Astrocyte of the cerebellum (primary cell): ENCODE measurements at regions not wholly inside any gene's neighbourhood (a gene's known extent, or its start where the extent isn't known, plus 50 kb on each side); places are given as distances from the start of the nearest gene placed in this dataset.

Experiments used
- DNase-seq: peaks from one replicate; pipeline ENCODE4 v3.0.0-alpha.2; 2011; ENCODE audit warnings: low read depth
- H3K4me3 ChIP-seq: 2 replicates; pipeline ENCODE4 v1.5.1; 2011; ENCODE audit warnings: mild to moderate bottlenecking, low read depth, low read length, moderate library complexity
- in situ Hi-C: cut with HindIII; loops from 2 replicates; pipeline ENCODE4 v1.10.0; 2017; ENCODE audit warnings: low sequenced_read_pairs
- TF ChIP-seq, protein P1 (sequence below): IDR thresholded peaks from 2 replicates; pipeline ENCODE4 v1.5.1; 2012; ENCODE audit warnings: low read length, low read depth, moderate library complexity, mild to moderate bottlenecking; ENCODE audit errors: missing control alignments

DNA sequence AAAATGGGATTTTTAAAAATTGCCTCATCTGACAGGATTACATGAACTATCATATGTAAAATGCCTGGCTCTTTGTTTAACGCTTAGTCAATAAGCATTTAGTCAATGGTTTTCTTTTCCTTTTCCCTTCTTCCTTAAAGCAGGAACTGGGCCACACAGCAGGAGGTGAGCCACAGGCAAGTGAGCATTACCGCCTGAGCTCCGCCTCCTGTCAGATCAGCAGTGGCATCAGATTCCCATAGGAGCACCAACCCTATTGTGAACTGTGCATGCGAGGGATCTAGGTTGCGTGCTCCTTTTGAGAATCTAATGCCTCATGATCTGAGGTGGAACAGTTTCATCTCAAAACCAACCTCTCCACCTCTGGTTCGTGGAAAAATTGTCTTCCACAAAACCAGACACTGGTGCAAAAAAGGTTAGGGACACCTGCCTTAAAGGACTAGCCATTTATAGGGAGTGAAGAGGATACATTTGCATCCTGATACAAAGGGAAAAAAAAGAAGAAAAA, 306.1 kb downstream of the FBXW7 start:
- in situ Hi-C loops, result no loop called here
- no peak for DNase-seq
- TF ChIP-seq, protein P1, sequence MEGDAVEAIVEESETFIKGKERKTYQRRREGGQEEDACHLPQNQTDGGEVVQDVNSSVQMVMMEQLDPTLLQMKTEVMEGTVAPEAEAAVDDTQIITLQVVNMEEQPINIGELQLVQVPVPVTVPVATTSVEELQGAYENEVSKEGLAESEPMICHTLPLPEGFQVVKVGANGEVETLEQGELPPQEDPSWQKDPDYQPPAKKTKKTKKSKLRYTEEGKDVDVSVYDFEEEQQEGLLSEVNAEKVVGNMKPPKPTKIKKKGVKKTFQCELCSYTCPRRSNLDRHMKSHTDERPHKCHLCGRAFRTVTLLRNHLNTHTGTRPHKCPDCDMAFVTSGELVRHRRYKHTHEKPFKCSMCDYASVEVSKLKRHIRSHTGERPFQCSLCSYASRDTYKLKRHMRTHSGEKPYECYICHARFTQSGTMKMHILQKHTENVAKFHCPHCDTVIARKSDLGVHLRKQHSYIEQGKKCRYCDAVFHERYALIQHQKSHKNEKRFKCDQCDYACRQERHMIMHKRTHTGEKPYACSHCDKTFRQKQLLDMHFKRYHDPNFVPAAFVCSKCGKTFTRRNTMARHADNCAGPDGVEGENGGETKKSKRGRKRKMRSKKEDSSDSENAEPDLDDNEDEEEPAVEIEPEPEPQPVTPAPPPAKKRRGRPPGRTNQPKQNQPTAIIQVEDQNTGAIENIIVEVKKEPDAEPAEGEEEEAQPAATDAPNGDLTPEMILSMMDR, result no peak
- no peak overlapping the region for H3K4me3 ChIP-seq

DNA sequence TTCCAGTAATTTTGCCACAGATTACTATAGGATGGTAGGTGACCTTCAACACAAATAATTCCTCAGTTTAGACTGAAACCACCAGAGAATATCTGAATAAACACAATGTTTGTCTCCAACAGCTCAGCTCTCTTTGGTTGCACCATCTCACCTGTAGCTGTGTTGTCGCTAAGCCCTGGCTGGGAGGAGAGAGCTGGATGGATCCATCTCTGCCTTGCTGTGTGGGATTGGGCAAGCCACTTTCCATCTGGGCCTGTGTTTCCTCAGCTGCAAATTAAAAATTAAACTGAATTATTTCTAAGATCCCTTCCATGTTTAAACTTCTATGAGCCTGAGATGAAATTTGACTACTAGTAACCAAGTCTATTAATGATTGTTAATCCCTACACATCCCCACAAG, 310.2 kb downstream of the FBXW7 start:
- no peak overlapping the region for H3K4me3 ChIP-seq
- TF ChIP-seq, protein P1, result no peak
- in situ Hi-C loops, result no loop called here
- DNase-seq, result no peak

DNA sequence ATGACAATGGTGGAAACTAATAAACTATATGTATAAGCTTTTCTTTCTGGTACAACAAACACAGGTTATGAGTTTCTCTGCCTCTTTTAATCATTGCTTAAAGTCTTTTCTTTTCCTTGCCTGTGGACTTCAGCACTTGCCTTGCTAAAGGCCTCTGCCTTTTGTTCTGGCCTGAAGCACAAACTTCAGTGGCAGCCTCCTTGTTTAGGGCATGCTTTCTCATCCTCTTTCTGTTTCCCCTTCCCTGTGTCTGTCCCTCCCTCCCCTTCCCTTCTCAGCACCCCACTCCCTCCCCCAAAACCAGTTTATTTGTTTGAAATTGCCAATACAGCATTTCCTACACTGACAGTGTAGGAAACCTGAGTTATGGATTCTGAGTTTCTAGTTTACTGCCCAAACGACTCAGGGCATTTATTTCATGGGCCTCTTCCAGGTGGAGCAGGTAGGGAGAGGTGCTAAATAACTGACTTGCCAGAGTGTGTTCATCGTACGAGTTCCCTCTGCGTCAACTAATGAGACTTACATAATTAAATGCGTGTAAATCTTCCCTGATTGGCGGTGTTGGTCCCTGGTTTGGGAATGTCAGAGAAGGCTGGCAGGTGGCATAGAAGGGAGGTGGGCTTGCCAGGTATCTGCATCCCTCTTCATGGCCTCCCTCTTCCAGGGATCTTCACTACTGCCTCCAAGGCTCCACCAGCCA, 311.0 kb downstream of the FBXW7 start:
- in situ Hi-C loops, result no loop called here

DNA sequence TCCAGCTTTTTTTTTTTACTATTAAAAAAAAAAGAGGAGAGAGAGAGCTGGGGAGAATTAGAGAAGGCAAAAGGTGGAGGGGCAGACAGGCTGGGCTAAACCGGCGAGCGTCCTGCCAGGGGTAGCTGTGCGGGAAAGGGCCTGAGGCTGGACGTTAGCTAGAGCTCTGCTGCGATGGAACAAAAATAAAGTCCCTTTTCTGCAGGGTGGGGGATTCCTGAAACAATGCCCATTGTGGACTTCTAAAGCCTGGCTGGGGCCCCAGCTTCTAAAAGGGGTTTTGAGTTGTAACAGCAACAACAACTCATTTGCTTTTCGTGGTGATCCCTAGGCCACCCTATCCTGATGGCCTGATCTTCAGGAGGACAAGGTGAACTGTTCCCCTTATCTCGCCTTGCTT, 311.7 kb downstream of the FBXW7 start:
- DNase-seq, result no peak
- TF ChIP-seq, protein P1, result no peak
- H3K4me3 ChIP-seq, result no peak overlapping the region
- in situ Hi-C loops, result no loop called here

More for the DNA sequence above, 311.0 kb downstream of the FBXW7 start:
- TF ChIP-seq, protein P1, result no peak
- no peak for DNase-seq
- no peak overlapping the region for H3K4me3 ChIP-seq

DNA sequence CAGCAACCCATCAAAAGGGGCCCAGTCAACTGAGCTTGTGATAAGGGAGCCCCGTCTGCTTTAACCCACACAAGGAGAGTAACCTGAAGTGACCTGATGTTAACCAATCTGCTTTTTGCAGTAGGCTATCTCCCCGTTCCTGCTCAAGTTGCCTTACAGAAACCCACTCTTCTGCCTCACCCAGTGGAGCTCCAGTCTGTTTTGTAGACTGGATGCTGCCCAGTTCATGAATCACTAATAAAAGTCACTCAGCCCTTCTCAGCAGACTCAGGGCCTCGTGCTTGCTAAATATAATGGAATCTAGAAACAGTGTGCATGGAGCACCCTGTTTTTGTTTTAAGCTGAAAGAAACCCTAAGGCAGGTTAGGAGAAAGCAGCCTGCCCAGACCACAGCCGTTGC, 312.3 kb downstream of the FBXW7 start:
- in situ Hi-C loops, result no loop called here
- no peak for DNase-seq
- no peak overlapping the region for H3K4me3 ChIP-seq
- TF ChIP-seq, protein P1, result no peak

DNA sequence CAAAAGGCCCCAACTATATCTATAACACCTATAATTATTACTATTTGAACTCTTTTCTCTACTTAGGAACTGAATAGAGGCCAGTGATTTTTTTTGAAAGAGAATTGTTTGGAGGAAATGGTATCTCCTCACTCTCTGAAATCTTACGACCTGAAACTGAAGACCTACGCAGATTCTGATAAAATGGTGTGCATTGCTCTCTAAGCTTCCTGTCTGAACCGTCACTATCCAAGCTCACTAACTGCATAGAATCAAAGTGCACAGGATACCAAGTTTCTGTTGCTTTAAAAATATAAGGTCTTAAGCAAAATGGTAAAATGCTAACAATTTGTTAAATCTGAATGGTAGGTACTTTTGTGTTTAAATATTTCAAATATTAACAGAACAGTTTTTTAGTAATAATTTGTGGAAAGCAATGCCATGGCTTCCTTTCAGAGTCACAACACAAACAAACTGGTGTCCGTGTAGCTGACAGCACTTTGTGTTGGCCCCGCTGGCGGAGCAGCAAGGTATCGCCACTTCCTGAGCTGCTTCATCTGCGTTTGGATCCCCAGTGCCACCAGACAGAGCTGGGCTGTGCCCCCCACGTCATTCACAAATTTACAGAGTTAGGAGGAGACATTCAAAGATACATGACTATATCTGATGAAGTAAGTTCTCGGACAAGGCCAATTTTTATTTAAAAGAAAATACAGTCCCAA, 313.9 kb downstream of the FBXW7 start:
- TF ChIP-seq, protein P1, result no peak
- no peak overlapping the region for H3K4me3 ChIP-seq
- in situ Hi-C loops, result no loop called here

More for the DNA sequence above, 313.9 kb downstream of the FBXW7 start:
- no peak for DNase-seq
